ENCODE measurements at regions not wholly inside any gene's neighbourhood (a gene's known extent, or its start where the extent isn't known, plus 50 kb on each side); places are given as distances from the start of the nearest gene placed in this dataset.
A peak's percentile ranks its signal among the peaks of the same experiment; 100 is the strongest.

DNA sequence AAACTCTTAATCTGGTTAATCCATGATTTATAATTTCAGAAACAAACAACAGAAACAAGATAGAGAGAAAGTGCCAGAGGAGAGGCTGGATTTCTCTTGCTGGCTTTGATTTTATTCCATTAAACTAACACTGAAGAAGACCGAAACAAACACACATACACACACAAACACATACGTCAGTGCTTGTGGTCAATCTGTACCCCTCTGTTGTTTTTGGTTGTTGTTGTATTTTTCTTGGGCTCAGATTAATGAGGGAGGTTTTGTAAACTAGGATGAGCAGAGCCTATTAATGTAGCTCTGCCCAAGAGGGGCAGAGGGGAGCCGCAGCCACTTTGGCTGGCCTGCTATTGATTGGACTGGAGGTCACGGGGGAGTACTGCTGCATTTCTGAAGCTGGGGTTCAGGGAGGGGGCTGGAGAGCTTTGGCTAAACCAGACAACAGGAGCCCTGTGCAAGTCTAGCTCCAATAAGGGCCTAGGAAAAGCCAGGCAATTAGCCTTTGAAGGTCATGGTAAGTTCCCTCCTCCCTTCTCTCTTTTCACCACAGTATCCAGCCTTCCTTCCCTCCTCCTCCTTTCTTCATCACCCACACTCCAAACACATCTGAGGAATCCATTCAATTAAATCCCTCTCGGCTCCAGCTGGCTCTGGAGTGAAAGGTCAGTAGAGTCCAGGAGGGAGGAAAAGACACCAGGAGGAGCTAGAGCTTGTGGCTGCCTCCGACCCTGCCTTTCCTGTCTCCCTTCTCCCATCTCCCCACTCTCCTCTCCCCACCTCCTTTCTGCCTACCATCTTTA, 344.1 kb upstream of the LMO3 start:
- DNase-seq: no peak

GRCh38 chr12:16949371-16949770, 343.4 kb upstream of the LMO3 start:
- peak in 1 of 3 experiments; percentile 45 for DNase-seq

DNA sequence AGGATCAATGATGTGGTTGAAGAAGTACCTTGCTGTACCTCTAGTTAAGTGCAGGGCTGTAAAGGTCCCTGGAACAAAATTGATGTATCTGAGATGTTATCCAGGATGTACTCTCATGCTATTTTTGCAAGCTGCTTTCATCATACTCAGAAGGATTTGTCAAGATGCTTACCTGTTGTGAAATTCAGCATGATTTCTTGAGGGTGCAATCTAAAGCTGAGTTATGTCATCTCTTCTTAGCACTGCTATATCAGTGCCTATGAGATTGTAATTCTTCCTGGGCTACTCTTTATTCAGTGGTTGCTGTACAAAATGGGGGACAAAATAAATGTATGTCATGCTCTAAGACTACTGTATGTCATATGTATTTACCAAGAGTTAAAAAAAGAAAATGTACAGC, 340.7 kb upstream of the LMO3 start:
- no peak for DNase-seq

- peak; percentile 22 to 58 (median 53) for DNase-seq
Observed at GRCh38 chr12:16939871-16940306, 333.9 kb upstream of the LMO3 start.

DNA sequence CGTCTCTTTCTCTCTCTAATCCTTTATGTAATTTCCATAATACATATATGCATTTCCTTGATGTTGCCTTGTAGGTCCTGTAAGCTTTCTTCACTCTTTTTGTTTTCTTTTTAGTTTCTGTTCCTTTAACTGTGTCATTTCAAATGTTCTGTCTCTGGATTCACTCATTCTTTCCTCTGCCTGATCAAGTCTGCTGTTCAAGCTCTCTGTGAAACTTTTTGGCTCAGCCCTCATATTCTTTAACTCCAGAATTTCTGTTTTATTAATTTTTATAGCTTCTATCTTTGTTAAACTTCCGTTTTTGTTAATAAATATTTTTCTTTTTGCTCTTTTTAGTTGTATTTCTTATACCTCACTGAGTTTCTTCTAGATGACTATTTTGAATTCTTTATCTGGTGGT, 321.3 kb upstream of the LMO3 start:
- no peak for DNase-seq

DNA sequence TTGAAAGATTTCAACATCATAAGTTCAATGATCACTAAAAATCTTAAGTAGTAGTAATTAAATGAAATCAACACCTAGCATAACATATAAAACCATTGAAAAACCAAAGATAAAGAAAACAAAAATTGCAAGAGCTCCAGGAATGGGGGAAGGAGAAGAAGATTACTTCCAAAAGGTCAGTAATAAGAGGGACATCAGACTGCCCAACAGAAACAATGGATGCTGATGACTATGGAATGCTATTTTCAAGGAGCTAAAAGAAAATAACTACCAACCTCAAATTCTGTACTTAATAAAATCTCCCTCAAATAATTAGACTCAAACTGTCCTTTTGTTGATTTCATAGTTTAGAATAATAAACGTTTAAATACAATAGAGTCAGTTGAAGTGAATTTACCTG, 314.5 kb upstream of the LMO3 start:
- peak in 1 of 3 experiments; percentile 21 for DNase-seq

DNA sequence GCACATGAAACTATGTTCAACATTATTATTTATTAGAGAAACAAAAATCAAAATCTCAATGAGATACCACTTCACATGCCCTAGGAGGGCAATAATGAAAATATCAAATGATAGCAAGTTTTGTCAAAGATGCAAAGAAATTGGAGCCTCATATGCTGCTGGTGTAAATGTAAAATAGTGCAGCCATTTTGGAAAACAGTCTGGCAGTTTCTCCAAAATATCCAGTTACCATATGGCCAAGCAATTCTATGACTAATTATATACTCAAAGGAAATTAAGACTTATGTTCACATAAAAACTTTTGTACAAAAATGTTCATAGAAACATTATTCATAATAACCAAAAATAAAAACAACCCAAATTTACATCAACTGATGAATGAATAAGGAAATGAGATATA, 313.6 kb upstream of the LMO3 start:
- no peak for DNase-seq

DNA sequence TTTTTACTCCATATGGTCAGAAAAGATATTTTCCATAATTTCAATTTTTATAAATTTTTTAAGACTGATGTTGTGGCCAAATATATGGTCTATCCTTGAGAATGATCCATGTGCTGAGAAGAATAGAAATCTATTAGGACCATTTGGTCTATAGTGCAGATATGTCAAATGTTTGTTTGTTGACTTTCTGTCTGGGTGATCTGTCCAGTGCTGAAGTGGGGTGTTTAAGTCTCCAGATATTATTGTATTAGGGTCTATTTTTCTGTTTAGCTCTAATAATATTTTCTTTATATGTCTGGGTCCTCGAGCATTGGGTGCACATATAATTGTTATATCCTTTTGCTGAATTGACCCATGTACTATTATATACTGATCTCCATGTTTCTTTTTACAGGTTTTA, 308.9 kb upstream of the LMO3 start:
- DNase-seq: no peak

DNA sequence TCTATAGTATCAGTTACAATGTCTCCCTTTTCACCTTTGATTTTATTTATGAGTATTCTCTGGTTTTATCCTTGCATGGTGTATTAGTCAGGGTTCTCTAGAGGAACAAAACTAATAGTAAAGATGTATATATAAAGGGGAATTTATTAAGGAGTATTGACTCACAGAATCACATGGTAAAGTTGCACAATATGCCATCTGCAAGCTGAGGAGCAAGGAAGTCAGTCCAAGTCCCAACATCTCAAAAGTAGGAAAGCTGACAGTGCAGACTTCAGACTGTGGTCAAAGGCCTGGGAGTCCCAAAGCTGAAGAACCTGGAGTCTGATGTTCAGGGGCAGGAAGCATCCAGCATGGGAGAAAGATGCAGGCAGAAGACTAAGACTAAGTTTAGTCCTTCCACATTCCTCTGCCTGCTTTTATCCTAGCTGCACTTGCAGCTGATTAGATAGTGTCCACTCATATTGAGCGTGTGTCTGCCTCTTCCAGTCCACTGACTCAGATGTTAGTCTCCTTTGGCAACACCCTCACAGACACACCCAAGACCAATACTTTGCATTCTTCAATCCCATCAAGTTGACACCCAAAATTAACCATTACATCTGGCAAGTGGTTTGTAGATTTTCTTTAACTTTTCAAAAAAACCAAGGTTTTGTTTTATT, 308.0 kb upstream of the LMO3 start:
- DNase-seq: no peak

DNA sequence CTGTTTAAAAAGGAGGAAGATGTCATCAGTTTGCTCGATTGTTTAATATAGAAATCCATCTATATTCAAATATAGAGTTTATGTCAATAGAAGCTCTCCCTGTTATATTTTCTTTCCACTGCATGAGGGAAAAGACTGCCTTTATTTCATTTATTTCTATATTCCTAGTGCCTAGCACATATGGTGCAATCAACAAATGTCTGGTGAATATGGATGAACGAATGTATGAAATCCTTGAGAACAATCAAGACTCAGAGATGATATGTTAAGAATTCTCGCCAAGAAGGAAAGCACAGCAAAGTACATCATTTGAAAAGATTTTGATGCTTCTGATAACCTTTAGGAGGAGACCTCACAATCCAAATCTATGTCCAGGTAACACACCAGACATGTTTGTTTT, 296.0 kb upstream of the LMO3 start:
- no peak for DNase-seq

- no peak for DNase-seq
Observed at GRCh38 chr12:16893426-16893825, 287.5 kb upstream of the LMO3 start.

GRCh38 chr12:16891673-16892072, 285.7 kb upstream of the LMO3 start:
- no peak for DNase-seq

GRCh38 chr12:16884819-16885218, 278.9 kb upstream of the LMO3 start:
- no peak for DNase-seq

- peak in 1 of 3 experiments; percentile 20 for DNase-seq
Observed at GRCh38 chr12:16884056-16884455, 278.1 kb upstream of the LMO3 start.

DNA sequence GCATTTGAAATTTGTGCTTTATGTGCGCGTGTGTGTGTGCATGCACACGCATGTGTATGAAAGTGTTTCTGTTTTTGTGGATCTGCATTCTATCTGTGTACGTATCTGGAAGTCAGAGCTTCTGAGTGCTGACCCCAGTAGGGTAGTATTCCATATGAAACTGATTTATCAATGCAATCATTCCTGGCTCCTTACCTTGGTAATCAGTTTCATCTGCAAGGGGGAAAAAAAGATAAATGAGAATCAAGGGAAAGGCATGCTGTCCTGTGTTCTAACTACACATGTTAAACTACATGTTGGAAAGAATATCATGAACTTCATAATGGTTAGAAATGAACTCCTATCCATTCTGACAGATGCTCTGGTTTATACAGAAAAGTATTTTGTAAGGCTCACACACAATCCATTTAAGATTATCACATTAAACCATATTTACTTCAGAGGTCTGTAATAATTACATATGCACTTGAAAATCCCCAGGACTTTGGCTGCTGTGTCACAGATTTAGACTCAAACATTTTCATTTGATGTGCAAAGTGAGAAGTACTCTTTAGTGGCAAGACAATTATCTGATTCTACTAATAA, 276.1 kb upstream of the LMO3 start:
- DNase-seq: peak in 1 of 3 experiments; percentile 57

GRCh38 chr12:16880864-16881285, 274.9 kb upstream of the LMO3 start:
- peak; percentile 76 to 98 (median 91) for DNase-seq

GRCh38 chr12:16870845-16871244, 264.9 kb upstream of the LMO3 start:
- DNase-seq: no peak

- DNase-seq: no peak
Observed at GRCh38 chr12:16863742-16864141, 257.8 kb upstream of the LMO3 start.

GRCh38 chr12:16857456-16857923, 251.5 kb upstream of the LMO3 start:
- DNase-seq: no peak

GRCh38 chr12:16854465-16854864, 248.5 kb upstream of the LMO3 start:
- no peak for DNase-seq

DNA sequence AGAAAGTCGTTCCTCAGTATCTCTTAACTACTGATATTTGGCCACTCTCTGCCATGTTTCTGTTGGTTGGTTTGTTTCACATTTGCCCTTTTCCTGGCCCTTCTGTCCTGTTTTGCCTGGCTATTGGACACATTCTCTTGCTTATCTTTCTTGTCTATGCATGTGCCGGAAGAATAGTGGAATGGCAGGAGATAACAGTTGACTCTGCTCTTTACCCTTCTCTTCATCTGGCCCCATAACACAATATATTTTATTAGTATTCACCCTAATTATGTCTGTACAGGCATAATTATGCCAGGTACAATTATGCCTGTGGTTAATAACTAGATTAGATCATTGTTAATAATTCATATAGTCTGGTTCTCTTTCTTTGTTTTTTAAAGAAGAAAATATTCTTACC, 243.5 kb upstream of the LMO3 start:
- peak in 1 of 3 experiments; percentile 15 for DNase-seq

GRCh38 chr12:16844875-16845274, 238.9 kb upstream of the LMO3 start:
- DNase-seq: no peak

GRCh38 chr12:16833376-16834015, 227.5 kb upstream of the LMO3 start:
- DNase-seq: no peak

All from NCI-H1417 (cell line).